ENCODE measurements at regions not wholly inside any gene's neighbourhood (a gene's known extent, or its start where the extent isn't known, plus 50 kb on each side); places are given as distances from the start of the nearest gene placed in this dataset.

- DNase-seq = no peak
Observed at GRCh38 chr3:144390786-144391185, 419.2 kb downstream of the DIPK2A start.

- no peak for DNase-seq
Observed at GRCh38 chr3:144391236-144391635, 419.6 kb downstream of the DIPK2A start.

GRCh38 chr3:144394032-144394431 lies 422.4 kb downstream of the DIPK2A start:
- DNase-seq = no peak

GRCh38 chr3:144402430-144402829 lies 430.8 kb downstream of the DIPK2A start:
- DNase-seq = no peak

GRCh38 chr3:144403040-144403457 lies 431.4 kb downstream of the DIPK2A start:
- no peak for DNase-seq

- DNase-seq = no peak
Observed at GRCh38 chr3:144407335-144407734, 435.7 kb downstream of the DIPK2A start.

- no peak for DNase-seq
Observed at GRCh38 chr3:144409319-144409718, 437.7 kb downstream of the DIPK2A start.

GRCh38 chr3:144413068-144413467 lies 441.4 kb downstream of the DIPK2A start:
- no peak for DNase-seq

GRCh38 chr3:144415492-144415891 lies 443.9 kb downstream of the DIPK2A start:
- DNase-seq = no peak

- no peak for DNase-seq
Observed at GRCh38 chr3:144424606-144425005, 453.0 kb downstream of the DIPK2A start.

- DNase-seq = no peak
Observed at GRCh38 chr3:144426366-144426765, 454.7 kb downstream of the DIPK2A start.

GRCh38 chr3:144426967-144427366 lies 455.3 kb downstream of the DIPK2A start:
- DNase-seq = no peak

- DNase-seq = no peak
Observed at GRCh38 chr3:144429719-144430121, 458.1 kb downstream of the DIPK2A start.

GRCh38 chr3:144431134-144431533 lies 459.5 kb downstream of the DIPK2A start:
- DNase-seq = no peak

GRCh38 chr3:144433006-144433405 lies 461.4 kb downstream of the DIPK2A start:
- no peak for DNase-seq

GRCh38 chr3:144437989-144438388 lies 466.4 kb downstream of the DIPK2A start:
- DNase-seq = no peak

- DNase-seq = no peak
Observed at GRCh38 chr3:144444061-144444460, 472.4 kb downstream of the DIPK2A start.

GRCh38 chr3:144444546-144444945 lies 472.9 kb downstream of the DIPK2A start:
- DNase-seq = no peak

- no peak for DNase-seq
Observed at GRCh38 chr3:144455841-144456440, 484.3 kb downstream of the DIPK2A start.

GRCh38 chr3:144457758-144458157 lies 486.1 kb downstream of the DIPK2A start:
- DNase-seq = no peak

- no peak for DNase-seq
Observed at GRCh38 chr3:144458283-144458682, 486.7 kb downstream of the DIPK2A start.

GRCh38 chr3:144462337-144462736 lies 490.7 kb downstream of the DIPK2A start:
- no peak for DNase-seq

- no peak for DNase-seq
Observed at GRCh38 chr3:144463911-144464310, 492.3 kb downstream of the DIPK2A start.

GRCh38 chr3:144466114-144466513 lies 494.5 kb downstream of the DIPK2A start:
- DNase-seq = no peak

GRCh38 chr3:144466540-144466939 lies 494.9 kb downstream of the DIPK2A start:
- no peak for DNase-seq

- DNase-seq = no peak
Observed at GRCh38 chr3:144470666-144471065, 499.0 kb downstream of the DIPK2A start.
